Muscle layer of duodenum (tissue), 2 donors: ENCODE measurements at regions not wholly inside any gene's neighbourhood (a gene's known extent, or its start where the extent isn't known, plus 50 kb on each side); places are given as distances from the start of the nearest gene placed in this dataset.

Experiments
- H3K27ac ChIP-seq: one replicate; pipeline ENCODE4 v1.7.0; 2013; ENCODE audit warnings: mild to moderate bottlenecking, low read length
- H3K27me3 ChIP-seq: one replicate; pipeline ENCODE4 v1.7.0; 2013; ENCODE audit warnings: low read depth, mild to moderate bottlenecking, control low read depth, low read length
- H3K36me3 ChIP-seq, 2 donors: one replicate each; pipeline ENCODE4 v1.7.0; 2013; ENCODE audit warnings: low read length in 2 of 2, control low read depth in 1 of 2, mild to moderate bottlenecking in 1 of 2; ENCODE audit not compliant: insufficient read depth in 2 of 2, control insufficient read depth in 1 of 2
- H3K4me1 ChIP-seq, 2 donors: one replicate each; pipeline ENCODE4 v1.7.0; 2013; ENCODE audit warnings: low read length in 2 of 2, mild to moderate bottlenecking in 2 of 2, control low read depth in 1 of 2, moderate library complexity in 1 of 2; ENCODE audit not compliant: insufficient read depth in 2 of 2, control insufficient read depth in 1 of 2
- H3K4me3 ChIP-seq, 2 donors: one replicate each; pipeline ENCODE4 v1.7.0; 2013; ENCODE audit warnings: low read length in 2 of 2, low read depth in 1 of 2, mild to moderate bottlenecking in 1 of 2
- H3K9me3 ChIP-seq, 2 donors: one replicate each; pipeline ENCODE4 v1.7.0; 2013; ENCODE audit warnings: low read length in 2 of 2, control low read depth in 1 of 2, mild to moderate bottlenecking in 1 of 2; ENCODE audit not compliant: control insufficient read depth in 1 of 2
- donor health status: healthy.

- no peaks in the 10 kb centered on the region for H3K4me1 ChIP-seq
Observed at GRCh38 chr3:21059404-21059803, 691.6 kb downstream of the ZNF385D start.

GRCh38 chr3:21056293-21056692, 694.7 kb downstream of the ZNF385D start:
- Histone ChIP-seq H3K4me1 (no peaks in the 10 kb centered on the region), H3K36me3 (no peaks in the 10 kb centered on the region), H3K4me3 (no peak overlapping the region), H3K27ac (no peak overlapping the region), H3K27me3 (no peaks in the 10 kb centered on the region), H3K9me3 (no peaks in the 10 kb centered on the region)

More at GRCh38 chr3:21059404-21059803, 691.6 kb downstream of the ZNF385D start:
- Histone ChIP-seq H3K27me3 (no peaks in the 10 kb centered on the region), H3K27ac (no peak overlapping the region), H3K4me3 (no peak overlapping the region), H3K36me3 (no peaks in the 10 kb centered on the region), H3K9me3 (no peaks in the 10 kb centered on the region)

GRCh38 chr3:21055015-21055414, 696.0 kb downstream of the ZNF385D start:
- H3K4me3 ChIP-seq = no peak overlapping the region
- H3K27ac ChIP-seq = no peak overlapping the region
- H3K27me3 ChIP-seq = no peaks in the 10 kb centered on the region
- H3K36me3 ChIP-seq = no peaks in the 10 kb centered on the region
- no peaks in the 10 kb centered on the region for H3K9me3 ChIP-seq
- no peaks in the 10 kb centered on the region for H3K4me1 ChIP-seq

GRCh38 chr3:21054064-21054463, 696.9 kb downstream of the ZNF385D start:
- Histone ChIP-seq H3K27me3 (no peaks in the 10 kb centered on the region), H3K36me3 (no peaks in the 10 kb centered on the region), H3K9me3 (no peaks in the 10 kb centered on the region), H3K4me1 (no peaks in the 10 kb centered on the region), H3K27ac (no peak overlapping the region), H3K4me3 (no peak overlapping the region)

GRCh38 chr3:21049334-21050062, 701.5 kb downstream of the ZNF385D start:
- Histone ChIP-seq H3K4me1 (no peaks in the 10 kb centered on the region), H3K36me3 (no peaks in the 10 kb centered on the region), H3K27me3 (no peaks in the 10 kb centered on the region), H3K4me3 (no peak overlapping the region), H3K9me3 (no peaks in the 10 kb centered on the region), H3K27ac (no peak overlapping the region)

GRCh38 chr3:21043139-21043538, 707.9 kb downstream of the ZNF385D start:
- Histone ChIP-seq H3K27me3 (no peaks in the 10 kb centered on the region), H3K4me3 (no peak overlapping the region), H3K27ac (no peak overlapping the region), H3K9me3 (no peaks in the 10 kb centered on the region), H3K4me1 (no peaks in the 10 kb centered on the region), H3K36me3 (no peaks in the 10 kb centered on the region)

- Histone ChIP-seq H3K9me3 (no peaks in the 10 kb centered on the region), H3K4me3 (no peak overlapping the region), H3K27ac (no peak overlapping the region), H3K36me3 (no peaks in the 10 kb centered on the region), H3K4me1 (no peaks in the 10 kb centered on the region), H3K27me3 (no peaks in the 10 kb centered on the region)
Observed at GRCh38 chr3:21042184-21042583, 708.8 kb downstream of the ZNF385D start.

- Histone ChIP-seq H3K4me1 (no peaks in the 10 kb centered on the region), H3K9me3 (no peaks in the 10 kb centered on the region), H3K27me3 (no peaks in the 10 kb centered on the region), H3K27ac (no peak overlapping the region), H3K4me3 (no peak overlapping the region), H3K36me3 (no peaks in the 10 kb centered on the region)
Observed at GRCh38 chr3:21041621-21042020, 709.4 kb downstream of the ZNF385D start.

- H3K27me3 ChIP-seq = no peaks in the 10 kb centered on the region
- H3K4me1 ChIP-seq = no peaks in the 10 kb centered on the region
- no peak overlapping the region for H3K27ac ChIP-seq
- H3K4me3 ChIP-seq = no peak overlapping the region
- no peaks in the 10 kb centered on the region for H3K9me3 ChIP-seq
- no peaks in the 10 kb centered on the region for H3K36me3 ChIP-seq
Observed at GRCh38 chr3:21036888-21037287, 714.1 kb downstream of the ZNF385D start.

GRCh38 chr3:21028412-21028811, 722.6 kb downstream of the ZNF385D start:
- Histone ChIP-seq H3K9me3 (no peaks in the 10 kb centered on the region), H3K27me3 (no peaks in the 10 kb centered on the region), H3K36me3 (no peaks in the 10 kb centered on the region), H3K4me1 (no peaks in the 10 kb centered on the region), H3K4me3 (no peak overlapping the region), H3K27ac (no peak overlapping the region)

GRCh38 chr3:21024563-21024962, 726.4 kb downstream of the ZNF385D start:
- Histone ChIP-seq H3K9me3 (no peaks in the 10 kb centered on the region), H3K4me1 (no peaks in the 10 kb centered on the region), H3K4me3 (no peak overlapping the region), H3K27me3 (no peaks in the 10 kb centered on the region), H3K27ac (no peak overlapping the region), H3K36me3 (no peaks in the 10 kb centered on the region)

- no peak overlapping the region for H3K4me3 ChIP-seq
- H3K36me3 ChIP-seq = no peaks in the 10 kb centered on the region
- no peak overlapping the region for H3K27ac ChIP-seq
- no peaks in the 10 kb centered on the region for H3K27me3 ChIP-seq
- no peaks in the 10 kb centered on the region for H3K9me3 ChIP-seq
- no peaks in the 10 kb centered on the region for H3K4me1 ChIP-seq
Observed at GRCh38 chr3:21020681-21021080, 730.3 kb downstream of the ZNF385D start.
